ENCODE measurements at regions not wholly inside any gene's neighbourhood (a gene's known extent, or its start where the extent isn't known, plus 50 kb on each side); places are given as distances from the start of the nearest gene placed in this dataset.
"Not testable (repeated sequence)": the region's sequence is repeated elsewhere in the genome, so short reads cannot be mapped to it uniquely, and the experiment has no call there.

GRCh38 chr11:38839071-38839470 lies 2241.0 kb upstream of the RAG2 start:
- H3K27ac Mint-ChIP-seq: no peak overlapping the region
- no peak for DNase-seq (ENCODE audit: low spot score, unreplicated experiment)
- TF ChIP-seq, protein P1, sequence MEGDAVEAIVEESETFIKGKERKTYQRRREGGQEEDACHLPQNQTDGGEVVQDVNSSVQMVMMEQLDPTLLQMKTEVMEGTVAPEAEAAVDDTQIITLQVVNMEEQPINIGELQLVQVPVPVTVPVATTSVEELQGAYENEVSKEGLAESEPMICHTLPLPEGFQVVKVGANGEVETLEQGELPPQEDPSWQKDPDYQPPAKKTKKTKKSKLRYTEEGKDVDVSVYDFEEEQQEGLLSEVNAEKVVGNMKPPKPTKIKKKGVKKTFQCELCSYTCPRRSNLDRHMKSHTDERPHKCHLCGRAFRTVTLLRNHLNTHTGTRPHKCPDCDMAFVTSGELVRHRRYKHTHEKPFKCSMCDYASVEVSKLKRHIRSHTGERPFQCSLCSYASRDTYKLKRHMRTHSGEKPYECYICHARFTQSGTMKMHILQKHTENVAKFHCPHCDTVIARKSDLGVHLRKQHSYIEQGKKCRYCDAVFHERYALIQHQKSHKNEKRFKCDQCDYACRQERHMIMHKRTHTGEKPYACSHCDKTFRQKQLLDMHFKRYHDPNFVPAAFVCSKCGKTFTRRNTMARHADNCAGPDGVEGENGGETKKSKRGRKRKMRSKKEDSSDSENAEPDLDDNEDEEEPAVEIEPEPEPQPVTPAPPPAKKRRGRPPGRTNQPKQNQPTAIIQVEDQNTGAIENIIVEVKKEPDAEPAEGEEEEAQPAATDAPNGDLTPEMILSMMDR (IDR thresholded peaks at IDR 0.05; ENCODE audit: unreplicated experiment): no peak
- H3K4me1 Mint-ChIP-seq (ENCODE audit: low read depth): no peaks in the 10 kb centered on the region
- no peak overlapping the region for H3K4me3 Mint-ChIP-seq (ENCODE audit: low read depth)
- no peaks in the 10 kb centered on the region for H3K36me3 Mint-ChIP-seq (ENCODE audit: insufficient read depth)
- H3K9me3 Mint-ChIP-seq (ENCODE audit: low read depth): no peaks in the 10 kb centered on the region
- no peaks in the 10 kb centered on the region for H3K27me3 Mint-ChIP-seq

- H3K9me3 Mint-ChIP-seq (ENCODE audit: low read depth): no peaks in the 10 kb centered on the region
- H3K27ac Mint-ChIP-seq: no peak overlapping the region
- no peak for DNase-seq (ENCODE audit: low spot score, unreplicated experiment)
- no peaks in the 10 kb centered on the region for H3K4me1 Mint-ChIP-seq (ENCODE audit: low read depth)
- H3K27me3 Mint-ChIP-seq: no peaks in the 10 kb centered on the region
- no peak overlapping the region for H3K4me3 Mint-ChIP-seq (ENCODE audit: low read depth)
- no peaks in the 10 kb centered on the region for H3K36me3 Mint-ChIP-seq (ENCODE audit: insufficient read depth)
- TF ChIP-seq, protein P1 (IDR thresholded peaks at IDR 0.05; ENCODE audit: unreplicated experiment): no peak
Measured at GRCh38 chr11:38835966-38836365, 2237.9 kb upstream of the RAG2 start.

- Mint-ChIP-seq H3K27me3 (no peaks in the 10 kb centered on the region), H3K9me3 (ENCODE audit: low read depth) (peaks cover 30% of the 10 kb centered on the region), H3K4me1 (ENCODE audit: low read depth) (no peaks in the 10 kb centered on the region), H3K36me3 (ENCODE audit: insufficient read depth) (no peaks in the 10 kb centered on the region), H3K4me3 (ENCODE audit: low read depth) (no peak overlapping the region), H3K27ac (no peak overlapping the region)
- no peak for DNase-seq (ENCODE audit: low spot score, unreplicated experiment)
- TF ChIP-seq, protein P1 (IDR thresholded peaks at IDR 0.05; ENCODE audit: unreplicated experiment): peak; percentile 43
Measured at GRCh38 chr11:38824573-38824972, 2226.5 kb upstream of the RAG2 start.

DNA sequence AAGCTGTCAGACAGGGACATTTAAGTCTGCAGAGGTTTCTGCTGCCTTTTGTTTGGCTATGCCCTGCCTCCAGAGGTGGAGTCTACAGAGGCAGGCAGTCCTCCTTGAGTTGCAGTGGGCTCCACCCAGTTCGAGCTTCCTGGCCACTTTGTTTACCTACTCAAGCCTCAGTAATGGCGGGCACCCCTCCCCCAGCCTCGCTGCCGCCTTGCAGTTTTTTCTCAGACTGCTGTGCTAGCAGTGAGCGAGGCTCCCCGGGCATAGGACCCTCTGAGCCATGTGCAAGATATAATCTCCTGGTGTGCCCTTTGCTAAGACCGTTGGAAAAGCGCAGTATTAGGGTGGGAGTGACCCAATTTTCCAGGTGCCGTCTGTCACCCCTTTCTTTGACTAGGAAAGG lies 2223.8 kb upstream of the RAG2 start:
- H3K36me3 Mint-ChIP-seq (ENCODE audit: insufficient read depth); H3K27me3 Mint-ChIP-seq; H3K4me1 Mint-ChIP-seq (ENCODE audit: low read depth); H3K27ac Mint-ChIP-seq; H3K4me3 Mint-ChIP-seq (ENCODE audit: low read depth); DNase-seq (ENCODE audit: low spot score, unreplicated experiment); H3K9me3 Mint-ChIP-seq (ENCODE audit: low read depth): not testable (repeated sequence)

GRCh38 chr11:38819981-38820380 lies 2221.9 kb upstream of the RAG2 start:
- no peaks in the 10 kb centered on the region for H3K4me1 Mint-ChIP-seq (ENCODE audit: low read depth)
- TF ChIP-seq, protein P1 (IDR thresholded peaks at IDR 0.05; ENCODE audit: unreplicated experiment): no peak
- peaks cover 5% of the 10 kb centered on the region for H3K9me3 Mint-ChIP-seq (ENCODE audit: low read depth)
- no peak overlapping the region for H3K27ac Mint-ChIP-seq
- H3K4me3 Mint-ChIP-seq (ENCODE audit: low read depth): no peak overlapping the region
- H3K36me3 Mint-ChIP-seq (ENCODE audit: insufficient read depth): no peaks in the 10 kb centered on the region
- no peak for DNase-seq (ENCODE audit: low spot score, unreplicated experiment)
- H3K27me3 Mint-ChIP-seq: no peaks in the 10 kb centered on the region

- Mint-ChIP-seq H3K9me3 (ENCODE audit: low read depth) (peaks cover 5% of the 10 kb centered on the region), H3K4me1 (ENCODE audit: low read depth) (no peaks in the 10 kb centered on the region), H3K4me3 (ENCODE audit: low read depth) (no peak overlapping the region), H3K36me3 (ENCODE audit: insufficient read depth) (no peaks in the 10 kb centered on the region), H3K27ac (no peak overlapping the region), H3K27me3 (no peaks in the 10 kb centered on the region)
- TF ChIP-seq, protein P1 (IDR thresholded peaks at IDR 0.05; ENCODE audit: unreplicated experiment): no peak
- no peak for DNase-seq (ENCODE audit: low spot score, unreplicated experiment)
Measured at GRCh38 chr11:38818720-38819119, 2220.7 kb upstream of the RAG2 start.
